ENCODE measurements at regions not wholly inside any gene's neighbourhood (a gene's known extent, or its start where the extent isn't known, plus 50 kb on each side); places are given as distances from the start of the nearest gene placed in this dataset.

GRCh38 chr1:168638884-168639283 lies 62.5 kb downstream of the XCL1 start:
- TF ChIP-seq CTCF (IDR thresholded peaks at IDR 0.05) (no peak), POLR2A (IDR thresholded peaks at IDR 0.05) (no peak)
- WGBS, 2 donors, result 100% methylated on average over 1 of the region's 1 CpG
- intact Hi-C loops (cut with DNase I; ENCODE audit: low total_unique reads), result no loop called here

DNA sequence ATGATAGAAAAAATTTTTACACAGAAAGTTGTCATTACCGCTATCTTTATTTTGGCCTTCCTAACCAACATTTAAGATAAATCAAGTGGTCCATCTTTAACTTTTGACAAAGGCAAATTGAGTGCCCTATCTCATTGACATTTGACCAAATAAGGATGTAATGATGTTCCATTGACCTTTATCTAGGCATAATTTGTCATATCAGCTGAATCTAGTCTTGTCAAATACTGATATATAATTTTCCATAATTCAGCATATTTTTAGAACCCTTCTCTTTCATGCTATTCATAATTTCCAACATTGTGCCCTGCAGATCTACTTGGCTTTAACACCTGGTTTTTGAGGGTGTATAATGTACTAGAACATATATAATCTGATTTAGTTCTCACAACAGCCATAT lies 63.8 kb downstream of the XCL1 start:
- DNase-seq (ENCODE audit: low spot score in 2 of 2), result no peak
- no peak overlapping the region for H3K4me3 ChIP-seq (ENCODE audit: low read depth, poor library complexity, severe bottlenecking)
- intact Hi-C loops (cut with DNase I; ENCODE audit: low total_unique reads), result no loop called here
- no peak for TF ChIP-seq POLR2A (IDR thresholded peaks at IDR 0.05)
- TF ChIP-seq CTCF (IDR thresholded peaks at IDR 0.05), result no peak
- 91 to 95% methylated on average over 1 of the region's 1 CpG for whole genome bisulfite sequencing, 2 donors

More at GRCh38 chr1:168638884-168639283, 62.5 kb downstream of the XCL1 start:
- no peak for DNase-seq (ENCODE audit: low spot score in 2 of 2)
- H3K4me3 ChIP-seq (ENCODE audit: low read depth, poor library complexity, severe bottlenecking), result no peak overlapping the region

DNA sequence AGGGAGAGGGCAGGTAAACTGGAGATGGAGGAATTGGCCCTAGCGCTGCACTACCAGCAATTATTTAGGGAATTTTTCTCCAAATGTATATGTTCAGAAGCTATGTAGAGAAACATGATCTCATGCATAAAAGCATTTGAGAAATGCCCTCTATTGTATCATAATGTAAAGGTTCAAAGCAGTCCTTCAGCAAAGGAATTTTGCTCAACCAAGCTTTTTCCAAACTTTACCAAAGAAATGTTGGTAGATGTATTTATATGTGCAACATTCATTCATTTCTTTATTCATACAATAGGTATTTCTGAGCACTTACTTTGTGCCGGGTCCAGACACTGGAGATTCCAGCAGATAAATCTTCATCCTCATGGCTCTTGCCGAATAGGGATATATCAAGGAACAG lies 64.4 kb downstream of the XCL1 start:
- H3K4me3 ChIP-seq (ENCODE audit: low read depth, poor library complexity, severe bottlenecking), result no peak overlapping the region
- TF ChIP-seq CTCF (IDR thresholded peaks at IDR 0.05) (no peak), POLR2A (IDR thresholded peaks at IDR 0.05) (no peak)
- 87 to 91% methylated on average over 3 of the region's 3 CpGs for WGBS, 2 donors
- intact Hi-C loops (cut with DNase I; ENCODE audit: low total_unique reads), result no loop called here
- no peak for DNase-seq (ENCODE audit: low spot score in 2 of 2)

- DNase-seq (ENCODE audit: low spot score in 2 of 2), result no peak
- intact Hi-C loops (cut with DNase I; ENCODE audit: low total_unique reads), result no loop called here
- 77 to 100% methylated on average over 2 of the region's 2 CpGs for WGBS, 2 donors
- no peak overlapping the region for H3K4me3 ChIP-seq (ENCODE audit: low read depth, poor library complexity, severe bottlenecking)
- TF ChIP-seq POLR2A (IDR thresholded peaks at IDR 0.05) (no peak), CTCF (IDR thresholded peaks at IDR 0.05) (no peak)
Measured at GRCh38 chr1:168643152-168643551, 66.7 kb downstream of the XCL1 start.

Measured in lower leg skin (tissue), 4 donors.